GM21825 (cell line): ENCODE measurements at regions not wholly inside any gene's neighbourhood (a gene's known extent, or its start where the extent isn't known, plus 50 kb on each side); places are given as distances from the start of the nearest gene placed in this dataset.

Experiments used
- ATAC-seq: cut with Tn5 transposase; IDR thresholded peaks from one replicate; pipeline ENCODE4 v1.9.1; 2021; ENCODE audit warnings: mild to moderate bottlenecking, moderate library complexity; ENCODE audit not compliant: unreplicated experiment

DNA sequence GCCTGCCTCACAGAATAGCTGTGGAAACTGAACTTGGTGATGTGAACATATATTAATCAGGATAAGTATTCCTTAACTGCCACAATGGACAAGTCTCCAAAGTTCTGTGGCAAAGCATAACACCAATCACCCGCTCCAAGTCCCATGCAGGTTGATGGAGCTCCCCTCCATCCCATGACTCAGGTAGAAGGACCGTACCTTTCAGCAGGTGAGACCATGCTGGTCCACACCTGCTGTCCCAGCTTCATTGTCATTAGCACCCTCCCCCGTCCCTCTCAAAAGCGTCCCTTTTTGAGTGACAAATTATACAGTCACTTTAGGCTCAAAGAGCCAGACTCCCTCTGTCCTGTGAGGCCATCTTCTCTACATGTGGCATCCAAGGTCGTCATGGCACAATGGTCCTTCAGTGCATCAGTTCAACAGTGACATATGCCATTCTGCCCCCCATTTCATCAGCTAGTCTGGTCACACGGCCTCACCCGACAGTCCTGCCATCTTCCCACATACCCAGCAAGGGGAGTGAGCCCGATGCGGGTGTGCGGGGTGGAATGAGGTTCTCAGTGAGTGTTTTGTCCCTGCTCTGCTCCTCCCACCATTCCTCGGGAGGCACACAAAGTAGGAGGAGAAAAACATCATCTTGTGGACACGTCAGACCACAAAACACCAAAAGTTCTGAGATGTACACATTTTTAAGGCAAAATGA lies 136.7 kb upstream of the MYCN start:
- no peak for ATAC-seq

DNA sequence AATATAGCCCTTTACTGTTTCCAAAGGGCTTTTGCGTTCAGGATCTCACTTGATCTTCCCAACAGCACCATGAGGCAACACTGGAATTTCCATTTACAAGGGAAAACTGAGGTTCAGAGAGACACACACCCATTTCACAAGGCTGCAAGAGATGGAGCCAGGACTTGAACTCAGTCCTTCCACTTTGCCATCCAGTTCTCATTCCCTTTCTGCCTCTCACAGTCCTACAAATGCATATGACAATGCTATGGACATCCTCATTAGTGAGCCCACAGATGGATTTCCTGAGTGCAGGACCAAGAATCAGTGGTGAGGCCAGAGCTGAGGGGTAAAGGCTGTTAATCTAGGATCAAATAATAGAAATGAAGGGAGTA lies 136.1 kb upstream of the MYCN start:
- no peak for ATAC-seq

DNA sequence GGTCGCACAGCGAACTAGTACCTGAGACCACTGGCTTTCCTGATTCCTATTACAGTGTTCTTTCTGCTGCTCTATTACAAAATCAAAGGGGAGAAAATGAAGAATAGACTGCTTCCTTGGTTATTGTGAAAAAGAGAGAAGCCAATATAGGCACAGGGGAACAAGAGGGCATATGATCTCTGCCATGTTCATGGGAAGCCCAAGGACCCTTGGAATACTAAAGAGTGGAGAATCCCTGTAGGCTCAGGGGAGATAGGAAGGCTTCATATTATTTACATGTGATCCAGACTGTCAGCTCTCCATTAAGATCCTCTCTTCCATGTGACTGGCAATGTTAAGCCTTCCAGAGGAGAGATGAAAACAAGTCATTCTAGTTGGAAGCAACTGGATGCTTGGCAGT lies 135.7 kb upstream of the MYCN start:
- no peak for ATAC-seq

DNA sequence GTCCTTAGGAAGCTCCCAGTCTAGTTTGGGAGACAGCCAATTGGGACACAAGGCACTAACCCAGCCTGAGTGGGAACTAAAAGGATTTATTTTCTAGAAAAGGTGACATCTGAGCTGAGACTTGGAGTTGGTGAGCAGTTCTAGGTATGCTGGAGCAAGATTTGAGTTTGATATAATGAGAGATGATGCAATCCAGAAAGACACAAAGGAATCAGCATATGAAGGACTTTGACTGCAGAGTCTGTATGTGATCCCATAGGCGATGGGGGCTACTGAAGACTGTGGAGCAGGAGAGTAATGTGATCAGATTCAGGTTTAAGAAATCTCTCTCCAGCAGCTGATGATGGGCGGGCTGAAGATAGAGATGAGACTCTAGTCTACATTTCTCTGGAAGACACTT lies 135.1 kb upstream of the MYCN start:
- ATAC-seq = no peak

DNA sequence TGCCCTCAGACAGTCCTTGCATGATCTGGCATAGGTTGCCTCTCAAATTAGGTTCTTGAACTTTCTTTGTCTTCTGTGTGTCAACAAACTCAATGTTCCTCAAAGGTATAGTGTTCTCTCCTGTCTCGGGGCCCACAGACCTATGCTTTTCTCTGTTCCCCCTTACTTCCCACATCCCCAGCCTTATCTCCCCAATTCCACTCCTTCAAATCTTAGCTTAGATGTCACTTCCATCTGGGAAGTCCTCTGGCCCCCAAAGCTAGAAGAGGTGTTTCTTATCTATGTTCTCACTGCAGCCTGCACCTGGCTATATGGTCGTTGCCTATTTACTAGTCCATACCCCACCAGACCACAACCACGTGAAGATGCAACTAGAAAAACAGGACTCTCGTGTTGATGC lies 134.6 kb upstream of the MYCN start:
- no peak for ATAC-seq

DNA sequence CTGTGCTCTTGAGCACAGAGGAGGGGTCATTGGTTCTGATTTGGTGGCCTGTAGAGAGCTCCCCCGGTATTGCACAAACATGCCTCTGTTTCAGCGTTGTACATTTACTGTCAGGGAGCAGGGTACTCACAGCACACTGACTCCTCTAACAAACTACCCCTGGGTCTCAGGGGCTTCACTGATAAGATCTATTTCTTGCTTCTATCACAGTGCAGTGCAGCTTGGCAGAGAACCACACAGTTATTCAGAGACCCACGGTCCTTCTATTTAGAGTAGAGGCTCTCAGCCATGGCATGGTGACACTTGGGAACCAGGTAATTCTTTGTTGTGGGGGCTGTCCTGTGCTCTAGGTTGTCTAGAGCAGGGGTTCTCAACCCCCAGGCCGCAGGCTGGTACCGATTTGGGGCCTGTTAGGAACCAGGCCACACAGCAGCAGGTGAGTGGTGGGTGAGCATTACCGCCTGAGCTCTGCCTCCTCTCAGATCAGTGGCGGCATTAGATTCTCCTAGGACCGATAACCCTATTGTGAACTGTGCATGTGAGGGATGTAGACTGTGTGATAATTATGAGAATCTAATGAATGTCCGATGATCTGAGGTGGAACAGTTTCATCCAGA lies 133.4 kb upstream of the MYCN start:
- ATAC-seq = no peak

DNA sequence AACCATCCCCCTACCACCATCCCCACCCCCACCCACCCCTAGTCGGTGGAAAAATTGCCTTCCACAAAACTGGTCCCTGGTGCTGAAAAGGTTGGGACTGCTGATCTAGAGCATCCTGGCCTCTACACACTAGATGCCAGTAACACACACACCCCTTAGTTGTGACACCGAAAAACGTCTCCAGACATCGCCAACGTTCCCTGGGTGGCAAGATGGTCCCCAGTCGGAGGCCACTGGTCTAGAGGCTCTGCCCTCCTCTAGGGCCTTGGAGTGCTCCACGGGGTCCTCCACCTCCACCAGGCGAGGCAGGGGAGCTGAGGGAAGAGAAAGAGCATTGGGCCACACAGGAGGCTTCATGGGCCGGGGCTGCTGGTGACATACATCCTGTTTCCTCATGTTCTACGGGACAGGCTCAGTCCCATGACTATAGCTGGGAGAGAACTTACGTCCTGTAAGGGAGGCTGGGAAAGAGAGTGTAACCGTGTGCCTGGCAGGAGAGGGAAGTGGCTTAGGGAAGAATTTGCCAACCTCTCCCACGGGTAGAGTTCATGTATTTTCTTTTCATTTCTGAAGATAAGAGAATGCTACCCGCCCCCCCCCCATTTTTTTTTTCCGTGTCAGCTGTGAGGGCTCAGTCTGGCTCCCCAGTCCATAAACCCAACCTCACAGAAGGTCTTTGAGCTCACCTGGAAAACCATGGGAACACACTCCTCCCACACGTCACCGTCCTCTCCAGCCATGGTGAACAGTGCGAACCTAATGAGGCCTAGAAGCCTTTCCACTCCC lies 132.7 kb upstream of the MYCN start:
- no peak for ATAC-seq

DNA sequence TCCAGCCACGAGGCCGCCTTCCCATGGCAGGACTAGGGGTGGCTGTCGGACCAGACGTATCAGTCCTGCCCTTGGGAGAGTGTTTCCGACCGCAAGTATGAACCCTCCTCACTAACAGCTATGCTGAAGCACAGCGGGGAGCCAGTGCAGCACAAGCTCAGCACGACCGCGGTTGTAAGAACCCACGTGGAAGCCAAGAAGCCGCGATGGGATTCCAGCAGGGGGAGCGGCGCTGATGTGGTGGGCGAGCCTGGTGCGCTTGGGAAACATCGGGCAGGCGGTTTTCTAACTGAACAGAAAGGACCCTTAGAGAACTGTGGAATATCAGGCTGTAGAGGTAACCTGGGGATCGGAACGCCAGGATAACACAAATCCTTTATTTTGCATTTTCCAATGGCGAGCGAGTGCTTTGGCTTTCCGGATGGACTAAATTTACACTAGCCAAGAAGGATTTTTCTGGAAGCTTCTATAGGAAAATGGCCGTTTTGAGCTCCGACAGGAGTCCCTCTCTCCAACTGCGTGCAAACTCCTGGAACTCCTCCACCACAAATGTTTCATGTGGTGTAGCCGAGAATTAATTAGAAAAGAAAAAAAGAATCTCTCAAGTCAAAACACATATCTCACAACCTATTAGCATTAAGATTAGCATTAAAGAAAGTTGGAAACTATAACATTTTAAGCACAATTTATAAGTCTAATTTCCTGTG lies 132.0 kb upstream of the MYCN start:
- no peak for ATAC-seq

DNA sequence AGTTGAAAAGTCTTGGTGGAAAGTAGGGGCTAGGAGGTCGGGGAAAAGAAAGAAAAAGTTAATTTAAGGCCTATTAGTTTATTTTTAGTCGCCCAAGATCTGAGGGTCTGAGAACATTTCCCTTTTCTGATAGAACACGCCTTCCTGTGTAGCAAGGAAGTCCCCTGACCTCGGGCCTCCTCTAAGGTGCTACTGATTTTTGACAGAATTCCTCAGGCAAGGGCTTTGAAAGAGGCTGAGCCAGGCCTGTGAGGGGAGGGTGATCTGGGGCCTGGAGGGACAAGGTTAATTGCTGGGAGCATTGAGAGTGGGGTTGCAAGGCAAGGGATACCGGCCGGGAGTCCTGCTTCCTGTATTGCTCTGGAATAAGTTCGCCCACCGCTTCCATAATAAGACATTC lies 131.4 kb upstream of the MYCN start:
- no peak for ATAC-seq

DNA sequence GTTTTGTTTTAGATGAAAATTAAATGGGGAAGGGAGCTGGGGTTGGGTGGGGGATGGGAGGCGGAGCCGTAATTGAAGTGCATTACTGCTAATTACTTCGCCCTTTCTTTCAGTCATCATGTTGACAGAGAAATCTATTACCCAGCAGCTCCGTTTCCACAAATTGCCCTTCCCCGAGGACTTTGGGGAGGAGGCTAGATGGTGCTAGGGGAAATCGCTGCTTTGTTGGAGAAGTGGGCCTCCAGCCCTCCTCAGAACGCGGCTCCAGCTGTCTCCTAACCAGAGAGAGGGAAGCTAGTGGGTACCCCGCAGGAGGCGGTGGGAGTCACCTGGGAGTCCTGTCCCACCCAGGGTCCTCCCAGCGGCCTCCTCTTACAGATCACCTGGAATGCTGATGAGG lies 130.9 kb upstream of the MYCN start:
- ATAC-seq = no peak

DNA sequence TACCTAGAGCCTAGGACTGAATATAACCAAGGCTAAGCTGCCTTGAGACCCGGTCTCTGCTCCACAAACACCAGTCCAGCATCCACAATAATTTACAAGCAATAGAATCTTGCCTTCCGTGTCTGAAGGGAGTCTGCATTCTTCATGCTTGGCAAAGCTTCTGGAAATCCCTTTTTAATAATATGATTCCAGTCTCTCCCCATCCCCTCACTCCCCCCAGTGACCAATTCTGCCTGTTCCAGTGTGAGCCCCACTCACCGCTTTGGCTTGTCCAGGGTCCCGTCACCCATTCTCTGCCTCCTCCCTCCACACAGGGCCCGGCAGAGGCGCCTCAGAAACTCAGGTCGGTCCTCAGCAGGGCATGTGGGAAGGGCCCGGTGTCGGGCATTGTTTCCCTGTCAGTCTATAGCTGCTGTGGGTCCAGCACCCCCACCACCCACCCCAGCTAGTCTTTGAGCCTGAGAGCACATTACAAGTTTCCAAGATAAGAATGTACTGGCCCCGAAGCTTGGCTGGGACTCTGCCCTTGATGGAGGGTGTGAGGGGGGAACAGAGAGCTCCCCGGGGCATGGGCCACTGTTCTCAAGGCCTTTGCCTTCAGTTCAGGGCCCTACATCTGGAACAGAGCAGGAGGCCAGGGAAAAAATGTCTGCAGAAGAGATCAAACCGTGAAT lies 129.7 kb upstream of the MYCN start:
- no peak for ATAC-seq

DNA sequence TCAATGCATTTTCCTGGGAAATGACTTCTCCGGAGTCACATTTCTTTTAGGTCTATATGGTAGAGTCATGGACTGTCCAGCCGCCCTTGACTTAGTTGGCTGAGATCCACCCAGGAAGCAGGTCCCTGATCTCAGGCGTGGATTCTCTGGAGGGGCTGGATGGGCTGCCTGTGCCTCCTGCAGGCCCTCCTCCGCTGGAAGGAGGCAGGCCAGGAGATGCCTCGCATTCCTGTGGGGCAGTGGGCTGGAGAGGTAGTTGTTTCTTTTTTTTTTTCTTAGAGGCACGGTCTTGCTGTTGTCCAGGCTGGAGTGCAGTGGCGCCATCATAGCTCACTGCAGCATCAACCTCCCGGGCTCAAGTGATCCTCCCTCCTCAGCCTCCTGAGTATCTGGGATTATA lies 129.0 kb upstream of the MYCN start:
- ATAC-seq = no peak

DNA sequence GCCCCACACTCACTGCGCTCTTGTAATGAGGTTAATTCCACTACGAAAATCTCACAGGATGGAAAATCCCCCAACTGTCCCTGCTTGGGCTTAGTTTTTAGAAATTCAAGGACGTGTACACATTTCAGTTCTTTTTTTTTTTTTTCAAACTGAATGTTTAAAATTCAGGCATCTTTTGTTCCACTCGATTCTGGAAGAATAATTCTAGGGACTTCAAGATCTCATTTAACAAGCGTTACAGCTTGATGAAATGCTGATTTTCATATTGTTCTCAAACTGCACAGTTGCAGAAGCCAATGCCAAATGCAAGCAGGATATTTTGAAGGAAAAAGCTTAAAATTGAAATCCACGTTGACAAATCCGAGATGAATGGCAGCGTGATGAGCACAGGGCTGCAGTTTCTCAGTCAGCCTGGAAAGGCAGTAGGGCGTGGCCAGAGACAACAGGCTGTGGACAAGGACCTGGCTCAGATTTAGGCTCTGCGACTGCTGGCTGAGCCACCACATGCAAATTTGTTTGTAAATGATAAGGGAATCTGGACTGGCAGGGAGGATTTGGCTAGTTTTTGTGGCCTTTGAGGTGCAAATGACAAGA lies 128.1 kb upstream of the MYCN start:
- ATAC-seq = no peak

DNA sequence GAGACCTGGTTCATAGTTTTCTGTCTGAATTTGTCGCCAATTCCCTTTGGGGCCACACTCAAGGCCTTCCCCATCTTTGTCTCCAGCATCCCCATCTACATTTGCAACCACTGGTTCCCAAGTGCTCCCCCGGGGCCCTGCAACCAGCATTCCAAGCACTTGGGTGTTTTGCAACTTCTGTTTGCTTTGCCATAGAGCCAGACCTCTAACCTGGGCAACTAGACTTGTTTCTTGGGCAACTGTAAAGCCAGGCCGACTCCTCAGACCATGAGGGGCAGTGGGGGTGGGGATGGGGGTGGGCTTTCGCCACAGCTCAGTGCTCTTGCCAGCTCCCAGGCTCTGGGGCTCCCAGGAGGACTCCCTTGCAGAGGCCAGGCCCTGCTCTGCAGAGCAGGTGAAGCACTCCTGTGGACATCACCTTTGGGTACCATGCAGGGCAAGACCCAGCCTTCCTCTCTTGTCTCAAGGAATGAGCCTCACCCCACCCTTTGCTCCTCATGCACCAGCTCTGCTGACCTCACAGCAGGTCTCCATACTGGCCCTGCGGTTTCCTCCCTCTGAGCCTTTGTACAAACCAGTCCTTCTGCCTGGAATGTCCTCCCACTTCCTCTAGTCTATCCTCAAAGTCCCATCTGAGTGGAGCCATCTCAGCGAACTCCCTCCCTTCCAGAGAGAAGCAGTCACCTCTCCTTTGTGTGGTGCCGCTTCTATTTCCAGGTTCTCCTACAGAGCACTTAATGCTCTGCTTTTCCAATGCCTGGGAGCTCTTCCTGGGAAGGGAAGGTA lies 126.7 kb upstream of the MYCN start:
- no peak for ATAC-seq

DNA sequence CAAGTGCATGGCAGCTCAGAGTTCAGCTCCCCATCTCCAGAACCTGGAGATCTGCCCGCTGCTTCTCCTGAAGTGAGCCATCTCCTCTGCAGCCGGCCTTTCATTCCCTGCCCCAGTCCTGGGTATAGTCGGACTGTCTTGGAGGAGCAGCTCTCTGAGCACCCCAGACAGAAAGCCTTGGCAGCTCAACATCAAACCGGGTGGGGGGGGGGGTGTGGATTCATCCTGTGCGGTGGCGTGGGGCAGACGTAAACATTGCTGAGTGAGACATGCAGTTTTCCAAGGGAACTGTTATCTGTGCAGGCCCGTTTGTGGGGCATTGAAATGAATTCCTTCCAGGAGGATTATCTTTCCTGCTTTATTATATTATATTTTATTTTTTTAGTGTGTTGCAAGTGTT lies 125.9 kb upstream of the MYCN start:
- ATAC-seq = no peak

DNA sequence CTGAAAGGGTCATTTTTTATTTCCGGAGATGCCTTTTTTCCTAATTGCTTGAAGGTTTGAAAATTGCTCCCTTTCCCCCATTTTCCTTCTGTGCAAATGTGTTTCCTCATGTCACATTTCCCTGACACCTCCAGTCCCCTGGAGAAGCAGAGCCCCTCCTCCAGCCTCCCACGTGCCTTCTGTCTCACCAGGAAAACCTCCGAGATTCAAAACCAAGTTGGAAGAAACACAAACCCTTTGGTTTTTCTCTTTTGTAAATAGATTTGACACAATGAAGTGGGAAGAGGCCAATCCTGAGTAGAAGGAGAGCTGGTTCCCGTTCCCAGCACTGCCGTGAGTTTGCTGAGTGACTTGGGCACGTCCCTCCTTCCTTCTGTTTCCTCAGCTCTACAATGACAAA lies 125.4 kb upstream of the MYCN start:
- no peak for ATAC-seq

DNA sequence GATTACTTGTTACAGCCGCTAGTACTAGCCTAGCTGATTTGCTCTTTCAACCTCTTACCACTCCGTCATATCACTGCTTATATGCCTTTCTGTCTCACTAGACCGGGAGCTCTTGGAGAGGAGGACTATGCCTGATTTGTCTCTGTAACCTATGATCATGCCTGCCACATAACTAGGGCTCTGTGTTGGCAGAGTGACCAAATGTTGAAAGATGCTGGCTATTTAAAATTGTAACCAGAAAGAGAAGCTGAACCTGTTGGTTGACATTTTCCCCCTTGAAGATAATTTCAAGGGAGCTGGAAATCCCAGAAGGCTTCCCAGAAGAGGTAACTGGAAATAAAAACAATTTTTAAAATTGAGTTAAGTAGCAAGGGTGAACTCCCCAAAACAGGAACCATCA lies 124.1 kb upstream of the MYCN start:
- no peak for ATAC-seq

DNA sequence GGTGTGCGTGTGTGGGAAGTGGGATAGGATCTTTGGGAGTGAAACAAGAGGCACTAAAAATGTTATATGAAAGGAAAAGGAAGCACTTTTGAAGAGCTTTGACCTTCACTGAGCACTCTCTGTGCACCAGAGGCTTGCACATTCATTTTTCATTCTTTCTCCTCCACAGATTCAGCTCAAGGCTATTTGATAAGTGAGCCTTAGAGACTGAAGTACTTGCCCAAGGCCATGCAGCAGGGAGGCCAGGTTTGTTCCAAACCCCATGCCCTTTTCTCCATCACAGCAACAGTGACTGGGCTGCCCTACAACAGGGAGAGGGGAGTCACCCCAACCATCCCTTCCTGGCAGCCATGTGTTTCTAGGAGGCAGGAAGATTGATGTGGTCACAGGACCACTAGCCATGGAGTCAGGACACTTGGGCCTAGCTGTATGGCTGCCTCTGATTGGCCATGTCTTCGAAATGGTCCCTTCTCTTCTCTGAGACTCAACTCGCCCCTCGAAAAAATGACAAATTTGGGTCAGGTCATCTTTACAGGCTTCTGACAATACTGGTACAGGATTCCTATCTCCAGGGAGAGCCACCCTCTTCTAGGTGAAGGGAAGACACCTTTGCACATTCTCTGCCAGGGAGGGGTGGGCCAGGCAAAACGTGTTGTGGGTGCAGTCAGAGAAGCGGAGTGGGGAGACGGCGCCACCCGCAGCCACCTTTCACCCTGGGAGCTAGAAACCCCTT lies 123.5 kb upstream of the MYCN start:
- no peak for ATAC-seq

DNA sequence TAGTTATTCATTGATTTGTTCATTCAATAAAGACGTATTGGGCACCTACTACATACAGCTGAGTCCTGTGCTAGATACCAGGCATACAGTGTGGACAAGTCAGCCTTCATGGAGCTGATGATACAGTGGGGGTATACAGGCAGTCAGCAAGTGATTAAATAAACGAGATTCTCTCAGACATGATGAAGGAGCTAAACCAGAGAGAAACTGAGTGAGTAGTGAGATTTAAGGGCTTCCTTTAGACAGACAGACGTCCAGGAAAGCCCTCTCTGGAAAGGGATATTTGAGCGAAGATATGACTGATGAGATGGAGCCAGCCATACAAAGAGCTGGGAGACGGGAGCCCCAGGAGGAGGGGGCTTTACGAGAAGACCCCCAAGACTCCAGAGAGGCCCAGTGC lies 122.6 kb upstream of the MYCN start:
- ATAC-seq = no peak
